Urothelium cell line (cell line): ENCODE measurements at regions not wholly inside any gene's neighbourhood (a gene's known extent, or its start where the extent isn't known, plus 50 kb on each side); places are given as distances from the start of the nearest gene placed in this dataset.

Source experiments
- DNase-seq: peaks from one replicate; pipeline ENCODE4 v3.0.0; 2011; ENCODE audit warnings: low spot score, mixed read lengths
- FAIRE-seq: peaks from 2 replicates; lab custom pipeline; 2011; peaks lifted over from hg19 to GRCh38; lab: Jason Lieb, UNC

DNA sequence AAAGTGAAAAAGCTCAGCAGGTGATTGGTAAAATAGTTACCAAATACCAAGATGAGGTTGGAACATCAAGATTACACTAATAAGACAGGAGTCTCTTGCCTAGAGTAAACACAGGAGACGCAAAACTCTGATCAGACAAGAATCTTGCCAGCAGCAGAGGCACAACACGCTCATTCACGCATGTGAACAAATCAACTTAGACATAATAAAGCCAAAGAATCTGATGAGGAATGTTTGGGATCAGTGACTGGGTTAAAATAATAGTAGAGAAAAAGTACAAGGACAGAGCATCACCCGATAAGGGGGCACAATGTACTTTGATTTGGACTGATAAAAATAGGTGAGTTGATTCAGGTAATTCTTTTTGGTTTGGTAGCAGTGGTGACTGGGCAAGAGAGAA is 159.5 kb upstream of the GRIP1 start:
- no peak for DNase-seq
- FAIRE-seq: no peak

DNA sequence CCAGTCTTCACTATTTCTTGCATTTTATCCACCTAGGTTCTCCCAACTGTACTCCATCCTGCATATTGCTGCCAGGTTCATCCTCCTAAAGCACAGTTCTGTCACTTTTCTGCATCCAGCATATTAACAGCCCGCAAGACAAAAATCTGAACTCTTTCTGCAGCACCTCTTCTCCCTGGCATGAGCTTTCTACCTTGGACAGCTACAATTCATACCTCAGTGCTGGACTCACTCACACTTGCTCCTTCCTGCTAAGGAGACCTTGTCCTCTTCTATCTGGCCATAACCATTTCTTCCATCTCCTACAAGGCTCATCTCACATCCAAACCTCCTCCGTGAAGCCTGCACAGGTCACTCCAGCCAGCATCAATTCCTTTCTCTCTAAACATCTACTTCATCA is 170.1 kb upstream of the GRIP1 start:
- DNase-seq (no peak), FAIRE-seq (no peak)

DNA sequence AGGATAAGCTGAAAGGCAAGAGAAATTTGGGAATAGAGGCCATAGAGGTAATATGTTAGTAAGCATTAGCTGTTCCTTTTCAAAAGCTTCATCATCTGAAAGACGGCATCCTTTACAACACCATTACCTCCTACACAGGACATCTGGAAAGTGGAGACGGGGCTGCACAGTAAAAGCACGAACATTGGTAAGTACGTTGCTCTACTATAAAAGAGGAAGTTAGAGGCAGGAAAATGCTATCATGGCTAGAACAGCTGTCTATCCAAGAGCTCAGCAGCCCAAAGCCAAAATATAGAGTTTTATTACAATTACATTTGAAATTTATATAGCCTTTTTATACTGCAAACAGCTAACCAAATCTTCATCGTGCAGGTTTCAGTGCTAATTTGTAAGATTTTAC is 172.3 kb upstream of the GRIP1 start:
- DNase-seq (no peak), FAIRE-seq (no peak)

DNA sequence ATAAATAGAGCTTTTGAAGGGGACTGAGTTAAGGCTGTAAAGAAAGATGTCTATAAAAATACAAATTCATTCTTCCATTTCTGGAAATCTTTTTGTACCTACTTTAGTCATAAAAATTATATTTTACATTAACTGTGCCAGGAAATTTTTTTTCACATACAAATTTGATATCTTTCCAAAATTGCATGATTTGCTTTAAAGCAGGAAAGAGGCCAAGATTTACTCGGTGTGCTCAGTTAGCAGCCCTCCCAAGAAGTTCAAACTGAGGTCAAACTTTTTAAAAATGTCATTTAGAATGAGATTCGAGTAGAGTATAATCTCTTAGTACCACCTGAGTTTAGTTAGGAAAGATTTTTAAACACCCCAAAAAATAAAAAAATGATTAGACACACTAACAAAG is 173.2 kb upstream of the GRIP1 start:
- DNase-seq (no peak), FAIRE-seq (no peak)

DNA sequence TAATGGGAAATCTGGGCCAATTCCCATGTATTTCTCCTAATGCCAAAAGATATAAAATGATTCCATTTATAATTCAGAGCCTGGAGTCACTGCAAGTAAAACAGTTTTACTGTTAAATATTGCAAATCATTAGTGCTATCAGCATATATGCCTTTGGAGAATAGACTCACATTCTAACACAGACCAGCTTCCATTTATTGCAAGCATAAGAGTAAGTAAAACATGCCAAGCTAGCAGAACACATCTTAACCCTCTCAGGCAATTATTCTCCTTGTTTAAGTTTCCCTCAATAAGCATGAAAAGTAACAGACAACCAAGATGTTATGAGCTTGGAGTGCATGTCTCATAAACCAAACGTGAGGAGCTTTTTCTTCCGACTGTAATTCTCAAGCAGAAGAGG is 173.9 kb upstream of the GRIP1 start:
- DNase-seq (no peak), FAIRE-seq (no peak)

DNA sequence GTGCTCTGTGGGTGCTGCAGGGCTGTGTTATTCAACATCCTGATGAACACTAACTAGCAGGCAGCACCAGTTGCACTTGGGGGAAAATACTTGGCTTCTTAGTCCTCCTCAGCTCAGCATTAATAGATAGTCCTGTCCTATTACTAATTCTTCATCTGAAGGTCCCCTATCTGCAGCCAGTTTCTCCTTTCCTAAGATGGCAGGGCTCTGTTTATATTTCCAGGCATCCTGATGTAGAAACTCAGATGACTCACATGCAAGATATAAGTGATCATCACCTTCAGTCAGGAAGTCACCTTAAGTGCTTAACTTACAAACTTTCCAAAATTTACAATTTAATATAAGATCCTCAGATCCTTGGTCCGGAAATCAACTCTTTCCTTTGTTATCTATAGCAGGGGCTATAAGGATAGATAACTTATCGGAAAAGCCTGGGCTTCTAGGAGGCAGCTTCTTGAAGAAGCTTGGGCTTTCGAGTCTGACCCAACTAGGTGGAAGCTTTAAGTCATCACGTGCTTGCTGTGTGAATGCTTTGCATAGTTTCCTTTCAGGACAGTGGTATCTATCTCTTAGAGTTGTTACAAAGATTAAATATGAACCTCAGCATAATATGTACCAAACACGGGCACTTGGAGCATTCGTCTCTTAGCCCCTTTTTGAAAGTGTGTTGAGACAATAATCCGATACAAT is 181.0 kb upstream of the GRIP1 start:
- DNase-seq: no peak
- FAIRE-seq: no peak

DNA sequence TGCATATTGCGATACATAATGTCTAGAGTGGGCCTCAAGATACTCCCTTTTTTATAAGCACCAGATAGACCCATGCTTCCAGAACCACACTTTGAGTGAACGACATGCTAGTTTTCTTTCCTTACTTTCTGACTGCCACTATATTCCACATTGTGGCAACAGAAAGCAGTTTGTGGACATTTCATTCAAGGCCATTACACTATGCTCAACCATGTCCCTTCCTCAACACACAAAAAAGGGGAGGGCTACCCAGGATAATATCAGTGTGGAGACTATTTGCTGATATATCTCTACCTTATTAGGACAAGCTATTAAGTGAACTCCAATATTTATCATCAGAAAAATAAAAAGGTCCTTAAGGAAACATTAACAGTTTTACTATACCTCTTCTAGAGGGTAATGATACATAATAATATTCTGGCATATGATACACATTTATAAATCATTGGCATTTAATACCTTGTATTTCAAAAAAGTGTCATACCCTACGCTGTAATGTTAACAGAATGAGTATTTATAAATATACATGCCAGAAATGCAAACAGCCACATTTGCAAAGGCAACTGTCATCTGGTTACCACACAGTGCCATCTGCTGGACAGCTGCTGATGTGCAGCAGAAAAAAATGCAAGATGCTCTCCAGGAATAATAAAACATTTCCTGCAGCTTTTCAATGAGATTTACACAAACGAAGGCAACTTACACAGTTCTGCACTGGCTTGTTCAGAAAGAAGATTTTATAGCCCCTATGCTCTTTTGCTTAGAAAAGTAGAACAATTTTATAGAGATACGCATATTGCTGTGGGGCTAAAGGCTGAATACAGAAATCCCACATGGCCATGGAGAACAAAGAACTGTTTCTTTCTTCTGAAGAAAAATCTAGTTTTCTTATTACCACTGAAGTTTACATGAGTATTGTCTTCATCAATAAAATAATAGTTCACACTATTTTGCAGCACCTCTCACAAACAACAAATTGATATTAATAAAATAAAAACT is 182.2 kb upstream of the GRIP1 start:
- no peak for FAIRE-seq

DNA sequence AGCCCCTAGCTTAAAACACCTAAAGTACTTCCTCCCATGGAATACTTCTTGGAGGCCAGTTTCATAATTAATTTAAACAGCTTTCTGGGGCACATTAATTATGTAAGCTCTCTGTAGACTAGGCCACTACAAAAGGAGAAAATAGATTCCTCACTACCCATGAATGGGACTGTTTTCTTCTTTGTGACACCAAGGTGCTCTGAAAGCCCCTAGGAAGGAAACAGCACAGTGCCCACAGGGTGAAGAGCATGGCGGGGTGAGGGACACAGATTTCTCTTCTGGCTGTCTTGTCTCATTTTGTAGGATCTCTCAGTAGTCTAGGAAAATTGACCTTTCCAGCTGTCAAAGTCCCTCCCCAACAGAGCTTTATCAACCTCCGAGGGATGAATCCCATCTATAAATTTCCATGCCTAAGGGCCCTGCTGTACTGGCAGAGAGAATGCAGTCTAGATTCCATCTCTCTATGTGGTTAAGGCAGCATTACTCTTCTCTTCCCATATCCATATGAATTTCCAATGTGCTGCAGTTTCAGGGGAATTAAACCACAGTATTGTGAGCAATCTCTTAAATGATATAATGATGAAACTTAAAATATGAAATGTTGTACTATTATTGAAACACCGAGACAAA is 183.6 kb upstream of the GRIP1 start:
- DNase-seq (no peak), FAIRE-seq (no peak)

More for the DNA sequence above, 182.2 kb upstream of the GRIP1 start:
- peak; percentile 26 for DNase-seq

DNA sequence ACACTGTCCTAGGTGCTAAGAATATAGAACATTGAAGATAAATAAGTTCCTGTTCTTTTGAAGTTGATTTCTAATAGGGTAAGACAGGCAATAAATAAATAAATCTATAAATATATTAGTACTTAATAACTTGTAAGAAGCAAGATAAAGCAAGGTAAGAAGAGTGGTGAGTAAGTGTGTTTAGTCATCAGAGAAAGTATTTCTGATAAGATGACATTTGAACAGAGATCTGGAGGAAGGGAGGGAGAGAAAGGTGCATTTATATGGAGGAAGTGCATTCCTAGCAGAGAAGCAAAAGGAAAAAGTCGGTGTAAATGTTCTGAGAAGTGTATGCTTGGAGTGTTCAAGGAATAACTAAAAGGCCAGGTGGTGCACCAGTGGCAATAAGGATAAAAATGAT is 184.4 kb upstream of the GRIP1 start:
- FAIRE-seq (no peak), DNase-seq (no peak)

DNA sequence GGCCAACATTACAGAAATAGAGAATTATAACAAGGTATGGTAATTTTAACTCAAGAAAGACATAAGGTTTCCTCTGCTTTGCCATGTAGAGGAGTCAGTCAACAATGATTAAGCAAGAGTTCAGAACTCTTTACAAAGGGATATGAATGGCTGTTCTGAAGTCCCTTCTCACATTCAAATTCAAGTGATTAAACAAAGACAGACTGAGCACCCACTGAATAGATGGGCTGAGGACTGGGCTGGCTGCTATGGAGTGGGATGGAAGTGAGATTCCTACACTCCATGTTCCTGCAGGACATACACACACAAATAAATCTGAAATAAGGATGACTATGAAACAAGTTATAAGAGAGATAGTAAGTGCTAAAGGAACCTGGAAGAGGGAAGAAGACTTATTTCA is 199.0 kb upstream of the GRIP1 start:
- FAIRE-seq (no peak), DNase-seq (no peak)

DNA sequence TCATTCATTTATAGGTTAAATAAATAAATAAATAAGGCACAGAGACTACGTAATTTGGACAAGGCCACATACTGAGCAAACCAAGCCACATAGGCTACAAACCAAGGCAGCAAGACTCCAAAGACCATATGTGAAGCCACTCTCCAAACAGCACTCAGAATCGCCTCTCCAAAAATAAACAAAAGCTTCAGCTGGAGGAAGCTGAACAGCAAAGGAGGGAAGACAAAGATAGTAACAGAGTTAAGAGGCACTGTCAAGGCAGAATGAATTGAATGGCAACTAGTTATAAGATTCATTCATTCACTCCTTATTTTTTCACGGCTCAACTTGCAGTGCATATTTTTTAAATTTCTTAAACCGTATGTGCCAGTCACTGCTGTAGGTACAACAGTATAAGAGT is 200.5 kb upstream of the GRIP1 start:
- FAIRE-seq: no peak
- DNase-seq: no peak

DNA sequence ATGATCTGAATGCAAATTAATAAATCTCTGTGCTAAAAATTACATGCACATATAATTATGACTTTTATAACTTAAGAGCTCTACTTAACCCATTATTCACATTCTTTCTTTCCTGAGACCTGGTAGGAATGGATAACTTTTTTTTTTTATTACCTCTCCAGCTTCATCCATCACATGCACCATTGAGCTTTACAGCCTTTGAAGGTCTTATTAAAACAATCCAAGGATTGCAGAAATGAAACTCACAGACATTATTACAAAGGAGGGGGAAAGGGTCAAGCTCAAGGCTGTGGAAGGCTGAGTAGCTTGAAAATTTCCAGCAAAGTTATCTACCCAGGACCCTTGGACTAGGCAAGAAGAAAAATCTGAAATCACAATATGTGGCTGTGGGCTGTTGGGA is 202.5 kb upstream of the GRIP1 start:
- no peak for DNase-seq
- no peak for FAIRE-seq

DNA sequence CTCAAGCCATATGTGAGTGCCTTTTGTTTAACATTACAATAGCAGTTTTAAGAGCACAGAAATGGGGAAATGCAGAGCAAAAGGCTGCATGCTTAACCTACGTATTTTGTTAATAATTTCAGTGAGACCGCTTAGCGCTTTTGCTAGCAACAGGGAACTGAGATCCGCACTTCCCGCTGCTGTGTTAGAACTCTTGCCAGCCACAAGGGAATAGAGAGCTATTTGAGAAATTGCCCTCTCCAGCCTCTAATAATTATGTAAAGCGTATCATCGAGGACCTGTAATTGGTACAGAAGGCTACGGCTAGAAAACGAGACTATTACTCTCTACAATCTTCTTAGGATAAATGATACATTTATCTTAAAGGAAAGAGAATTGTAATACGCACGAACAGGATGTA is 205.2 kb upstream of the GRIP1 start:
- no peak for FAIRE-seq
- no peak for DNase-seq

DNA sequence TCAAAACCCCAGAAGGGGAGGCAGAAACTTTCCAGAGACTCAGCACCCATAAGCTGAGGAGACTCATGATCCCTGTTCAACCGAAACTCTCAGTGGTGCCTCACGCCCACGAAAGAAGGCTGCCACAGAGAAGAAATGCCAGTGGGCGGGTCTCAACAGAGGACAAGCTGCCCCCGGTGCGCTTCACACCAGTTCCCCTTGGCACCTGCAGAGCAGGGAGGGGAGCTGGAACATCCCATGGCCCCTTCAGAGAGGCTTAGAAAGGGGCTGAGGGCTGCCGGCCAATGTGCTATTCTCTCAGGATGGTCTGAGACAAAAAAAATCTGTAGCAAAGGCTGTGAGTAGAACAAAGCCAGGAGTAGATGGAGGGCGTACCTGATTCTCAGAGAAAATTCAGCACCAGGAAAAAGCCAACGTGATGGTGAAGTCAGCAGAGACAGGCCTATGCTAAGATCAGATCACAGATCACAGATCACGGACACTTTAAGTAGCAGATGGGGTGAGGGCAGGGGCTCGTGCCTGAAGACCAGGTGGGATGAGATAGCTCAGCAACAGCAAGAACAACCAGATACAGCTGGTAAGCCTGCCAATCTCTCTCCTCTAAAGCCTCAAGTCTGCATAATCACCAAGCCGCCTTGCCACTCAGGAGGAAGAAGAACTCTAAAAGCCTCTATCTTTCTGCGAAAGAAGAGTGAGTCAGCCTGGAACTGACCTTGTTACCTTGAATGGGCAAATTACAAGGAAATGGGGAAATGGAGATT is 206.4 kb upstream of the GRIP1 start:
- FAIRE-seq (no peak), DNase-seq (no peak)

DNA sequence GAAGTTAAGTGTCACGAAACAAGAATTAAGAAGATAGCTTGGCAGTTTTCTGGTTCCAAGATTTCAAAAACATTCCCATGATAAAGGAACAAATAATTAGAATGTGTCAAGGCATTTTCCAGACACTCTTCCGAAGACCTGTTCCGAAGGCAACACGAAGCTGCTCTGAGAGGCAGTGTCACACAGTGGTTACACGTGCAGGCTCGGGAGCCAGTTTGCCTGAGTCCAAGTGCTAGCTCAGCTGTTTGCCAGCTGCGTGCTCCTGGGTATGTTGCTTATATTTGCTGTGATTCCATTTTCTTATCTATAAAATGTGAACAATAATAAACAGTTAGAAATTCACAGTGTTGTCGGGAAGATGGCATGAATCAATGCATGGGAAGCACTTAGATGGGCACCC is 217.9 kb upstream of the GRIP1 start:
- FAIRE-seq (no peak), DNase-seq (no peak)

DNA sequence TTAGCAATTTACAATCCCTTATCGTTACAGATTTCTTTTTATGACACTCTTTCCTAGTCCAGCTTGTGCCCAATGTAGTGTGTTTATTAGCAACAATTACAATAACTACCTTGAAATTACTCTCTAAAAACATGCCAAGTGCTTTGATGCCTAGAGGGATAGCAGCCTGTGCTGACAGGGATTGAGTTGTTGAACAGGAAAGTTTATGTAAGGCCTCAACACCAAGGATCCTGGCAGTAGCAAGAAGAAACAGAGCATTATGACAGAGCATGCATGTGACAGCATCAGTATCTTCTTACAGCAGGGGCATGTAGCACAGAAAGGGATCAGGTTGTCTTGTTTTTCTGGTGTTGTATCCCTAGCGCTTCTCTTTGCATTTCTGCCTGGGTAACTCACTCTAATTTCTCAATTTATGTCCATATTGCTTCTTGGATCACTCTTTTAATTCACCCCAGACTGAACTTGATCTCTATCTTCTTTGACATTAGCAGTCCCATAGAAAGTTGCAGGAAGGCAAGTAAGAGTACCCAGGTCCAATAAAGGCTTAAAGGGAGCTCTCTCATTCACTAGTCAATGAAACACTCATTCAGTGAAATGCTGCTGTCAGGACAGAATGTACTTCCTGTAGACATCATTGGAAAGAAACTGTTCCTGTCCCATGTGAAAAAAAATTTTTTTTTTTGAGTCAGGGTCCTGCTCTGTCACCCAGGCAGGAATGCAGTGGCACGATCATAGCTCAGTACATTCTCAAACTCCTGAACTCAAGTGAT is 220.0 kb upstream of the GRIP1 start:
- DNase-seq: no peak
- FAIRE-seq: no peak

DNA sequence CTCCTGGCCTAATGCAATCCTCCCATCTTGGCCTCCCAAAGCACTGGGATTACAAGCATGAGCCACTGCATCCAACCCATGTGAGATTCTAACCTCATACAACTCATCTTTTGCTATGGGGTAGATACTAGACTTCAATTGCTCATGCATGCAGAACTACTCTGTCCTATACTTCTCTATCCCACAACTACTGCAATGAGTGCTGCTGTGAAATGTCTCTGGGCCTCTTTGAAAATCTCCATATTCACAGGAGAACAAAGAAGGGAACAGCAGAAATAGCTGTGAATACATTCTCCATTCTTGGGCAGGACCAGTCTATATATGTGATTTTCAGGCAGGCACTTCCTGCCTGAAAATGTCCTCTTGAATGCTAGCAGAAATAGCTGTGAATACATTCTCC is 220.7 kb upstream of the GRIP1 start:
- DNase-seq (no peak), FAIRE-seq (no peak)

DNA sequence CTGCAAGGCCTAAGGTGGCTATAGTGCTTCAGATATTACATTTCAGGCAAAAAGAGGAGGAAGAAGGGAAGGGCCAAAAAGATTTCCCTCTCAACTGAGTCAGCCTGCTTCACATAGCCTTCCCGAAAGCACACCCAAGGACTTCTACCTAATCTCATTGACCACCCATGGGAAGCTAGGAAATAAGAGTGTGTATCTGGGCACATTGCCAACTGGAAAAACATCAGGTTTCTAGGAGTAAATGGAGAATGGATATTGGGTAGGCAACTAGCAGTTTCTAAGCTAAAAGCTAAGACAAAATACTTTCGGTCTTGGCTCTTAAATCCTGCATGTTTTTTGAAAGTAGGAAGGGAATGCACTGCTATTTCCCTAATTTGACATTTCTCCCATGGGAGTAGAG is 221.7 kb upstream of the GRIP1 start:
- no peak for FAIRE-seq
- no peak for DNase-seq

DNA sequence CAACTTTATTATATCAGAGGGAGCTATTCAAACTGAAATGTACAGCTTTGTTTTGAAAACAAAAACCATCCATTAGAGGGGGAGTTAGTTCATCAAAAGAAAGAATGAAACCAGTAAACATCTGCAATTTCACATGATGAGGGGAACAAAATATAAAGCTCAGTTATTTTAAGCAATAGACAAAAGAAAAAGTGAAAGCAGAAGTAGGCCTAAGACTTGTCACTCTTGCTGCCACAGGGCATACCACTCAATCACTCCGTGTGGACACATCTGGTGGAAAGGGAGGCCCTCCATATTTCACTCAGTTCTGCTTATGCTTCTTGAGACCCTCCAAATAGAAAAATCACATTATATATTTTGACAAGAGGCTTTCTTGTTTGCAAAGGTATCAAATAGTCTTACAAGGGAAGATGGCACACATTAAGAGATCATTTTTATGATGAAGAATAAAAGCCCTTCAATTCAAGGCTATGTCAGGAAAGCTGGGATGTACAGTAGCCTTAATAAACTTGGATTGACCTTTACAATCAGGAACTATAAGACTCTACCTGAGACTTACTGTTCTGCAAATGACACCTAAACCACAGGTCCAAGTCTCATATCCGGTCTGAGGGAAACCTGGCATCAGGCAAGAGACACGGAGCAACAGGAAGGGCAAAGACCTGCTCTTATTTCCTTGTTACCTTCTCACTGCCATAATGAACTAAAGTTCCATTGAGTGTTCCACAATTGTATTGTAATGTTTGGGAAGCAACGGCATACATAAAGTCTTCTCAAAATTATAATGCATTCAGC is 222.5 kb upstream of the GRIP1 start:
- no peak for FAIRE-seq
- no peak for DNase-seq

DNA sequence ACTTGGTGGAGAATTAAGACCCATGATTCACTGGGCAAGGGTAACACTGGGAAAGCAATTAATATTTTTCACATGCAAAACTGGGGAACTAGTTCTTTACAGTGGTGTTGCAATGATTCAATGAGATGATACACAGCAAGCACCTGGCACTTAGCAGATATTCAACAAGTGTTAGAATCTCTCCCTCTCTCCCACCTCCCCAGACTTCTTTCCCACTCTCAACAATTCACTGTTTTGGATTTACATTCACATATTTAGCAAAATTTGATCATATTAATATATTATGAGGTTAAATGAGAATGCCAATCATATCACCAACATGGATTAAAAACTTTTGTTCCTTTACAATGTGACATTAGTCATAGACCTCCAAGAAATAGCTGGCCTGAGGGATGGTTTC is 223.1 kb upstream of the GRIP1 start:
- FAIRE-seq (no peak), DNase-seq (no peak)
